MCF 10A (cell line): ENCODE measurements at regions not wholly inside any gene's neighbourhood (a gene's known extent, or its start where the extent isn't known, plus 50 kb on each side); places are given as distances from the start of the nearest gene placed in this dataset.

Experiments
- BruUV-seq: library from RNA; stranded (reverse); fragments of 400-500 nt; replicated peaks from 2 replicates; lab custom pipeline; 2021; lab: Mats Ljungman, UMichigan
- CTCF ChIA-PET: fragments of 300-600 bp; sonication (Branson Sonifier 250); formaldehyde crosslinking; extraction: SDS; loops from one replicate; lab custom pipeline; 2021; ENCODE audit warnings: antibody characterized with exemption, inconsistent platforms; lab: Yijun Ruan, JAX
- POLR2A ChIA-PET: fragments of 300-600, 350-650 bp; sonication (Branson Sonifier 250); formaldehyde crosslinking; extraction: SDS; loops from one replicate; lab custom pipeline; 2020; ENCODE audit warnings: antibody characterized with exemption, inconsistent platforms; lab: Yijun Ruan, JAX
- DNase-seq: peaks from one replicate; pipeline ENCODE4 v3.0.0-alpha.2; 2018; ENCODE audit not compliant: unreplicated experiment
- H3K27ac Mint-ChIP-seq: one replicate; pipeline ENCODE4 v1.8.0; 2022; ENCODE audit warnings: mild to moderate bottlenecking, low read depth, mixed read lengths; ENCODE audit not compliant: unreplicated experiment
- H3K27me3 Mint-ChIP-seq: one replicate; pipeline ENCODE4 v1.8.0; 2022; ENCODE audit warnings: mixed read lengths; ENCODE audit not compliant: insufficient read depth, unreplicated experiment
- H3K36me3 Mint-ChIP-seq: one replicate; pipeline ENCODE4 v1.8.0; 2022; ENCODE audit warnings: mild to moderate bottlenecking, moderate library complexity, mixed read lengths; ENCODE audit not compliant: insufficient read depth, unreplicated experiment
- H3K4me1 Mint-ChIP-seq: one replicate; pipeline ENCODE4 v1.8.0; 2022; ENCODE audit warnings: mixed read lengths; ENCODE audit not compliant: insufficient read depth, unreplicated experiment
- H3K4me3 Mint-ChIP-seq: one replicate; pipeline ENCODE4 v1.8.0; 2022; ENCODE audit warnings: mild to moderate bottlenecking, moderate library complexity, mixed read lengths; ENCODE audit not compliant: unreplicated experiment
- H3K9me3 Mint-ChIP-seq: one replicate; pipeline ENCODE4 v1.8.0; 2022; ENCODE audit warnings: mixed read lengths; ENCODE audit not compliant: unreplicated experiment
- intact Hi-C: fragments of 100-400 bp; cut with micrococcal nuclease; formaldehyde crosslinking; loops from 2 replicates; pipeline ENCODE4 v1.14.1; 2022
- TF ChIP-seq, protein P1 (sequence below): fragments of 200-600 bp; IDR thresholded peaks from one replicate; pipeline ENCODE4 v1.8.0; 2022; ENCODE audit warnings: antibody characterized with exemption, mild to moderate bottlenecking; ENCODE audit not compliant: unreplicated experiment

DNA sequence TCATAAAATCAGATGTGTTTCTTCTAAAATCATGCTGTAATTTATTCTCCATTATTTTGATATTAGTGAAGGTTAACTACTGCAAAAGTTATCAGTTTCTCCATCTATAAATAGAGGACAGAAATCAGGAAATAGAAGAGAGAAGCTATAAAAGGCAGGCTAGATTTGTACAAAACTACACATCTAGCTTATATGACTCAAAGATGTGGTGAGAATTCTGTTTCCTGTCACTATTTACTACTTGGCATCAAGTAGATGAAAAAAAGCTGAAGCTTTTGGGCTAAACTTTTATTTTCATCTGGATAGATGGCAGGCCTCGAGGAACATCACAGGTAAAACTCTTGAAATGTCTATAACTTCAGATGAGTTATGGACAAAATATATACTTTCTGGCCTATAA, 49.8 kb upstream of the NAB1 start:
- H3K36me3 Mint-ChIP-seq = peaks cover 5% of the 10 kb centered on the region
- no peak overlapping the region for H3K4me3 Mint-ChIP-seq
- H3K9me3 Mint-ChIP-seq = no peaks in the 10 kb centered on the region
- peaks cover 55% of the 10 kb centered on the region for H3K4me1 Mint-ChIP-seq
- no peak overlapping the region for H3K27ac Mint-ChIP-seq
- ChIA-PET CTCF (no interaction called here), POLR2A (interaction anchor here (0.6 to 1.8 kb wide), 14 partner anchors 9 to 67 kb away, joined by 3 to 12 read pairs (median 5); partner anchors contain the start of gene NEMP2)
- TF ChIP-seq, protein P1, sequence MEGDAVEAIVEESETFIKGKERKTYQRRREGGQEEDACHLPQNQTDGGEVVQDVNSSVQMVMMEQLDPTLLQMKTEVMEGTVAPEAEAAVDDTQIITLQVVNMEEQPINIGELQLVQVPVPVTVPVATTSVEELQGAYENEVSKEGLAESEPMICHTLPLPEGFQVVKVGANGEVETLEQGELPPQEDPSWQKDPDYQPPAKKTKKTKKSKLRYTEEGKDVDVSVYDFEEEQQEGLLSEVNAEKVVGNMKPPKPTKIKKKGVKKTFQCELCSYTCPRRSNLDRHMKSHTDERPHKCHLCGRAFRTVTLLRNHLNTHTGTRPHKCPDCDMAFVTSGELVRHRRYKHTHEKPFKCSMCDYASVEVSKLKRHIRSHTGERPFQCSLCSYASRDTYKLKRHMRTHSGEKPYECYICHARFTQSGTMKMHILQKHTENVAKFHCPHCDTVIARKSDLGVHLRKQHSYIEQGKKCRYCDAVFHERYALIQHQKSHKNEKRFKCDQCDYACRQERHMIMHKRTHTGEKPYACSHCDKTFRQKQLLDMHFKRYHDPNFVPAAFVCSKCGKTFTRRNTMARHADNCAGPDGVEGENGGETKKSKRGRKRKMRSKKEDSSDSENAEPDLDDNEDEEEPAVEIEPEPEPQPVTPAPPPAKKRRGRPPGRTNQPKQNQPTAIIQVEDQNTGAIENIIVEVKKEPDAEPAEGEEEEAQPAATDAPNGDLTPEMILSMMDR = no peak
- H3K27me3 Mint-ChIP-seq = no peaks in the 10 kb centered on the region
- no TSS peak for BruUV-seq
- intact Hi-C loops = no loop called here
- no peak for DNase-seq
